ENCODE measurements at regions not wholly inside any gene's neighbourhood (a gene's known extent, or its start where the extent isn't known, plus 50 kb on each side); places are given as distances from the start of the nearest gene placed in this dataset.

- Mint-ChIP-seq H3K27ac (no peak overlapping the region), H3K27me3 (no peaks in the 10 kb centered on the region), H3K4me3 (no peak overlapping the region), H3K36me3 (no peaks in the 10 kb centered on the region), H3K4me1 (no peaks in the 10 kb centered on the region), H3K9me3 (peaks cover 4 to 10% of the 10 kb centered on the region in 2 donors)
- no peak for DNase-seq
- no peak for ATAC-seq (replicated peaks)
Measured at GRCh38 chr5:113792806-113793205, 279.3 kb downstream of the YTHDC2 start.

GRCh38 chr5:113794981-113795380, 281.5 kb downstream of the YTHDC2 start:
- H3K4me3 Mint-ChIP-seq: no peak overlapping the region
- H3K27me3 Mint-ChIP-seq: no peaks in the 10 kb centered on the region
- no peaks in the 10 kb centered on the region for H3K36me3 Mint-ChIP-seq
- H3K4me1 Mint-ChIP-seq: no peaks in the 10 kb centered on the region
- H3K9me3 Mint-ChIP-seq: peaks cover 4 to 10% of the 10 kb centered on the region in 2 donors
- no peak for ATAC-seq (replicated peaks)
- no peak overlapping the region for H3K27ac Mint-ChIP-seq
- DNase-seq: no peak

GRCh38 chr5:113800686-113801085, 287.2 kb downstream of the YTHDC2 start:
- no peaks in the 10 kb centered on the region for H3K36me3 Mint-ChIP-seq
- no peak for DNase-seq

GRCh38 chr5:113804264-113804663, 290.8 kb downstream of the YTHDC2 start:
- Mint-ChIP-seq H3K4me1 (no peaks in the 10 kb centered on the region), H3K4me3 (no peak overlapping the region), H3K27ac (no peak overlapping the region), H3K27me3 (no peaks in the 10 kb centered on the region), H3K9me3 (peaks cover 13 to 14% of the 10 kb centered on the region in 2 donors), H3K36me3 (no peaks in the 10 kb centered on the region)
- DNase-seq (no peak), ATAC-seq (replicated peaks) (no peak)

More at GRCh38 chr5:113800686-113801085, 287.2 kb downstream of the YTHDC2 start:
- Mint-ChIP-seq H3K27me3 (no peaks in the 10 kb centered on the region), H3K9me3 (peaks cover 13 to 14% of the 10 kb centered on the region in 2 donors), H3K4me1 (no peaks in the 10 kb centered on the region), H3K4me3 (no peak overlapping the region), H3K27ac (no peak overlapping the region)
- ATAC-seq (replicated peaks): no peak

- Mint-ChIP-seq H3K27ac (no peak overlapping the region), H3K36me3 (no peaks in the 10 kb centered on the region), H3K27me3 (peaks cover 0 to 3% of the 10 kb centered on the region in 2 donors), H3K9me3 (peaks cover 13 to 14% of the 10 kb centered on the region in 2 donors), H3K4me1 (no peaks in the 10 kb centered on the region), H3K4me3 (no peak overlapping the region)
- DNase-seq (no peak), ATAC-seq (replicated peaks) (no peak)
Measured at GRCh38 chr5:113804943-113805342, 291.4 kb downstream of the YTHDC2 start.

GRCh38 chr5:113806250-113806649, 292.8 kb downstream of the YTHDC2 start:
- ATAC-seq (replicated peaks) (no peak), DNase-seq (no peak)
- Mint-ChIP-seq H3K4me3 (no peak overlapping the region), H3K27me3 (peaks cover 0 to 3% of the 10 kb centered on the region in 2 donors), H3K9me3 (peaks cover 13 to 14% of the 10 kb centered on the region in 2 donors), H3K36me3 (no peaks in the 10 kb centered on the region), H3K4me1 (no peaks in the 10 kb centered on the region), H3K27ac (no peak overlapping the region)

GRCh38 chr5:113806904-113807303, 293.4 kb downstream of the YTHDC2 start:
- ATAC-seq (replicated peaks) (no peak), DNase-seq (no peak)
- Mint-ChIP-seq H3K4me1 (no peaks in the 10 kb centered on the region), H3K9me3 (peaks cover 13 to 14% of the 10 kb centered on the region in 2 donors), H3K27me3 (peaks cover 0 to 3% of the 10 kb centered on the region in 2 donors), H3K36me3 (no peaks in the 10 kb centered on the region), H3K4me3 (no peak overlapping the region), H3K27ac (no peak overlapping the region)

GRCh38 chr5:113807427-113807991, 294.0 kb downstream of the YTHDC2 start:
- Mint-ChIP-seq H3K4me3 (no peak overlapping the region), H3K9me3 (peaks cover 13 to 14% of the 10 kb centered on the region in 2 donors), H3K27me3 (peaks cover 0 to 3% of the 10 kb centered on the region in 2 donors), H3K36me3 (no peaks in the 10 kb centered on the region), H3K27ac (no peak overlapping the region), H3K4me1 (no peaks in the 10 kb centered on the region)
- ATAC-seq (replicated peaks): no peak
- DNase-seq: no peak

- ATAC-seq (replicated peaks): no peak
- Mint-ChIP-seq H3K4me1 (no peaks in the 10 kb centered on the region), H3K27me3 (peaks cover 0 to 3% of the 10 kb centered on the region in 2 donors), H3K36me3 (no peaks in the 10 kb centered on the region), H3K4me3 (no peak overlapping the region), H3K9me3 (peaks cover 8 to 9% of the 10 kb centered on the region in 2 donors), H3K27ac (no peak overlapping the region)
- DNase-seq: no peak
Measured at GRCh38 chr5:113808956-113809355, 295.5 kb downstream of the YTHDC2 start.

- no peak overlapping the region for H3K27ac Mint-ChIP-seq
- H3K27me3 Mint-ChIP-seq: peaks cover 0 to 3% of the 10 kb centered on the region in 2 donors
- no peak for DNase-seq
- H3K9me3 Mint-ChIP-seq: peaks cover 3 to 4% of the 10 kb centered on the region in 2 donors
- no peaks in the 10 kb centered on the region for H3K4me1 Mint-ChIP-seq
- no peak for ATAC-seq (replicated peaks)
- no peaks in the 10 kb centered on the region for H3K36me3 Mint-ChIP-seq
- no peak overlapping the region for H3K4me3 Mint-ChIP-seq
Measured at GRCh38 chr5:113809626-113810025, 296.1 kb downstream of the YTHDC2 start.

GRCh38 chr5:113813466-113813865, 300.0 kb downstream of the YTHDC2 start:
- Mint-ChIP-seq H3K27me3 (peaks cover 0 to 3% of the 10 kb centered on the region in 2 donors), H3K4me3 (no peak overlapping the region), H3K36me3 (no peaks in the 10 kb centered on the region), H3K9me3 (peaks cover 0 to 4% of the 10 kb centered on the region in 2 donors), H3K27ac (no peak overlapping the region), H3K4me1 (no peaks in the 10 kb centered on the region)
- DNase-seq: no peak
- ATAC-seq (replicated peaks): no peak

- peaks cover 0 to 4% of the 10 kb centered on the region in 2 donors for H3K9me3 Mint-ChIP-seq
- H3K27me3 Mint-ChIP-seq: no peaks in the 10 kb centered on the region
- H3K4me1 Mint-ChIP-seq: no peaks in the 10 kb centered on the region
- ATAC-seq (replicated peaks) (no peak), DNase-seq (no peak)
- H3K36me3 Mint-ChIP-seq: no peaks in the 10 kb centered on the region
- no peak overlapping the region for H3K4me3 Mint-ChIP-seq
- H3K27ac Mint-ChIP-seq: no peak overlapping the region
Measured at GRCh38 chr5:113817683-113818082, 304.2 kb downstream of the YTHDC2 start.

GRCh38 chr5:113823696-113824095, 310.2 kb downstream of the YTHDC2 start:
- no peak overlapping the region for H3K4me3 Mint-ChIP-seq
- no peaks in the 10 kb centered on the region for H3K27me3 Mint-ChIP-seq
- peaks cover 7% of the 10 kb centered on the region in 2 donors for H3K9me3 Mint-ChIP-seq
- H3K36me3 Mint-ChIP-seq: no peaks in the 10 kb centered on the region
- no peaks in the 10 kb centered on the region for H3K4me1 Mint-ChIP-seq
- ATAC-seq (replicated peaks) (no peak), DNase-seq (no peak)
- H3K27ac Mint-ChIP-seq: no peak overlapping the region

- H3K27ac Mint-ChIP-seq: no peak overlapping the region
- no peak overlapping the region for H3K4me3 Mint-ChIP-seq
- no peaks in the 10 kb centered on the region for H3K4me1 Mint-ChIP-seq
- H3K27me3 Mint-ChIP-seq: no peaks in the 10 kb centered on the region
- ATAC-seq (replicated peaks): no peak
- peaks cover 7 to 10% of the 10 kb centered on the region in 2 donors for H3K9me3 Mint-ChIP-seq
- DNase-seq: no peak
- no peaks in the 10 kb centered on the region for H3K36me3 Mint-ChIP-seq
Measured at GRCh38 chr5:113824307-113824706, 310.8 kb downstream of the YTHDC2 start.

GRCh38 chr5:113825176-113825575, 311.7 kb downstream of the YTHDC2 start:
- Mint-ChIP-seq H3K27me3 (no peaks in the 10 kb centered on the region), H3K27ac (no peak overlapping the region), H3K4me1 (no peaks in the 10 kb centered on the region), H3K4me3 (no peak overlapping the region), H3K9me3 (peaks cover 7 to 14% of the 10 kb centered on the region in 2 donors), H3K36me3 (no peaks in the 10 kb centered on the region)
- DNase-seq: no peak
- no peak for ATAC-seq (replicated peaks)

All from stimulated activated naive B cell treated with anti-CD40 and anti-IgM and Interleukin-4, amounts not matched to agents 10 μg/mL and 1 μg/mL and 100 μg/mL, for 72 hours (primary cell).